H9 (cell line): ENCODE measurements at regions not wholly inside any gene's neighbourhood (a gene's known extent, or its start where the extent isn't known, plus 50 kb on each side); places are given as distances from the start of the nearest gene placed in this dataset.

Experiments used
- DNase-seq: peaks from one replicate; pipeline ENCODE4 v3.0.0-alpha.2; 2017
- H2AFZ ChIP-seq: one replicate; pipeline ENCODE4 v1.6.1; 2013; ENCODE audit warnings: mild to moderate bottlenecking, low read length, control low read depth, moderate library complexity
- H2AK5ac ChIP-seq: 2 replicates; pipeline ENCODE4 v1.6.1; 2013; ENCODE audit warnings: low read length, control low read depth, mixed read lengths; ENCODE audit not compliant: insufficient read length
- H2BK120ac ChIP-seq: one replicate; pipeline ENCODE4 v1.6.1; 2013; ENCODE audit warnings: low read depth, mild to moderate bottlenecking, low read length, control low read depth, inconsistent platforms; ENCODE audit not compliant: poor library complexity, severe bottlenecking
- H2BK12ac ChIP-seq: 2 replicates; pipeline ENCODE4 v1.6.1; 2013; ENCODE audit warnings: low read length, control low read depth, mixed read lengths, low read depth; ENCODE audit not compliant: insufficient read length
- H2BK15ac ChIP-seq: 2 replicates; pipeline ENCODE4 v1.6.1; 2013; ENCODE audit warnings: low read depth, low read length, control low read depth
- H2BK20ac ChIP-seq: one replicate; pipeline ENCODE4 v1.6.1; 2013; ENCODE audit warnings: low read depth, mild to moderate bottlenecking, low read length, control low read depth, inconsistent platforms; ENCODE audit not compliant: poor library complexity, severe bottlenecking
- H2BK5ac ChIP-seq: 2 replicates; pipeline ENCODE4 v1.6.1; 2013; ENCODE audit warnings: low read length, control low read depth, mixed read lengths; ENCODE audit not compliant: insufficient read length
- H3K14ac ChIP-seq: 2 replicates; pipeline ENCODE4 v1.6.1; 2013; ENCODE audit warnings: low read length, control low read depth; ENCODE audit not compliant: insufficient read depth
- H3K18ac ChIP-seq: 2 replicates; pipeline ENCODE4 v1.6.1; 2013; ENCODE audit warnings: low read depth, mild to moderate bottlenecking, mixed read lengths, low read length, control low read depth; ENCODE audit not compliant: insufficient read length
- H3K23ac ChIP-seq: 2 replicates; pipeline ENCODE4 v1.6.1; 2013; ENCODE audit warnings: low read length, control low read depth, mixed read lengths, low read depth; ENCODE audit not compliant: insufficient read length
- H3K23me2 ChIP-seq: 2 replicates; pipeline ENCODE4 v1.6.1; 2013; ENCODE audit warnings: low read depth, mild to moderate bottlenecking, mixed read lengths, low read length, control low read depth; ENCODE audit not compliant: insufficient read length, poor library complexity, severe bottlenecking
- H3K27ac ChIP-seq: 2 replicates; pipeline ENCODE4 v1.5.1; 2013; ENCODE audit warnings: low read length, control low read depth, mixed read lengths, low read depth; ENCODE audit not compliant: insufficient read length
- H3K27me3 ChIP-seq: 2 replicates; pipeline ENCODE4 v1.6.1; 2013; ENCODE audit warnings: low read length, control low read depth, inconsistent platforms; ENCODE audit not compliant: insufficient read depth
- H3K4ac ChIP-seq: 2 replicates; pipeline ENCODE4 v1.6.1; 2013; ENCODE audit warnings: low read depth, mild to moderate bottlenecking, control low read depth, inconsistent platforms, low read length, moderate library complexity
- H3K4me1 ChIP-seq: 2 replicates; pipeline ENCODE4 v1.6.1; 2013; ENCODE audit warnings: low read length, control low read depth, inconsistent platforms; ENCODE audit not compliant: insufficient read depth
- H3K4me2 ChIP-seq: 2 replicates; pipeline ENCODE4 v1.6.1; 2013; ENCODE audit warnings: low read length, control low read depth, mixed read lengths; ENCODE audit not compliant: insufficient read length, insufficient read depth
- H3K56ac ChIP-seq: 2 replicates; pipeline ENCODE4 v1.6.1; 2013; ENCODE audit warnings: low read depth, mild to moderate bottlenecking, mixed read lengths, low read length, control low read depth; ENCODE audit not compliant: insufficient read length
- H3K79me1 ChIP-seq: 2 replicates; pipeline ENCODE4 v1.6.1; 2013; ENCODE audit warnings: low read depth, mild to moderate bottlenecking, moderate library complexity, low read length, control low read depth, inconsistent platforms; ENCODE audit not compliant: insufficient read depth, poor library complexity, severe bottlenecking
- H3K79me2 ChIP-seq: 2 replicates; pipeline ENCODE4 v1.6.1; 2013; ENCODE audit warnings: low read length, control low read depth, inconsistent platforms; ENCODE audit not compliant: insufficient read depth
- H3K9ac ChIP-seq: 2 replicates; pipeline ENCODE4 v1.6.1; 2013; ENCODE audit warnings: low read length, control low read depth, mixed read lengths; ENCODE audit not compliant: insufficient read length; ENCODE audit errors: extremely low read depth
- H3K9me3 ChIP-seq: one replicate; pipeline ENCODE4 v1.6.1; 2013; ENCODE audit warnings: low read depth, low read length, inconsistent platforms; ENCODE audit not compliant: control insufficient read depth
- H3T11ph ChIP-seq: one replicate; pipeline ENCODE4 v1.6.1; 2013; ENCODE audit warnings: mild to moderate bottlenecking, low read length, control low read depth, inconsistent platforms
- H4K20me1 ChIP-seq: one replicate; pipeline ENCODE4 v1.6.1; 2013; ENCODE audit not compliant: control insufficient read depth, insufficient read length, insufficient read depth
- H4K5ac ChIP-seq: 2 replicates; pipeline ENCODE4 v1.6.1; 2013; ENCODE audit warnings: low read depth, mild to moderate bottlenecking, mixed read lengths, low read length, control low read depth; ENCODE audit not compliant: insufficient read length
- H4K8ac ChIP-seq: replicated peaks from 2 replicates; pipeline ENCODE4 v1.6.1; 2013; ENCODE audit warnings: low read length, control low read depth, mixed read lengths, low read depth; ENCODE audit not compliant: insufficient read length
- H4K91ac ChIP-seq: 2 replicates; pipeline ENCODE4 v1.6.1; 2013; ENCODE audit warnings: low read depth, mild to moderate bottlenecking, moderate library complexity, mixed read lengths, low read length, control low read depth; ENCODE audit not compliant: insufficient read length
- H3K27ac Mint-ChIP-seq, 3 experiments: 2 replicates in 2 of 3; 3 replicates in 1 of 3; pipeline ENCODE4 v1.8.0; 2020 to 2021; ENCODE audit warnings: mixed read lengths in 3 of 3, mild to moderate bottlenecking in 1 of 3, moderate library complexity in 1 of 3
- H3K27me3 Mint-ChIP-seq: 2 replicates; pipeline ENCODE4 v1.8.0; 2021; ENCODE audit warnings: low read depth, mild to moderate bottlenecking, moderate library complexity, mixed read lengths
- H3K36me3 Mint-ChIP-seq, 3 experiments: 2 replicates in 2 of 3; 3 replicates in 1 of 3; pipeline ENCODE4 v1.8.0; 2020 to 2021; ENCODE audit warnings: low read depth in 3 of 3, mixed read lengths in 3 of 3; ENCODE audit not compliant: insufficient read depth in 1 of 3
- H3K4me1 Mint-ChIP-seq, 2 experiments: 2 replicates each; pipeline ENCODE4 v1.8.0; 2020; ENCODE audit warnings: mixed read lengths in 2 of 2
- H3K4me3 Mint-ChIP-seq, 2 experiments: 2 replicates in 1 of 2; 3 replicates in 1 of 2; pipeline ENCODE4 v1.8.0; 2020 to 2021; ENCODE audit warnings: mild to moderate bottlenecking in 2 of 2, mixed read lengths in 2 of 2, moderate library complexity in 1 of 2
- H3K9me3 Mint-ChIP-seq, 2 experiments: 2 replicates in 1 of 2; 3 replicates in 1 of 2; pipeline ENCODE4 v1.8.0; 2020; ENCODE audit warnings: mild to moderate bottlenecking in 2 of 2, mixed read lengths in 2 of 2, moderate library complexity in 1 of 2
- CTCF ChIP-seq: fragments of 200-600 bp; sonication (generic); conservative IDR thresholded peaks from 3 replicates; pipeline ENCODE4 v1.8.0; 2021; ENCODE audit warnings: antibody characterized with exemption, mild to moderate bottlenecking
- WGBS: extraction: QIAGEN DNeasy Blood & Tissue Kit; methylation state at CpG from one replicate; pipeline ENCODE4 v1.1.7; 2013; ENCODE audit warnings: missing lambda C conversion rate, low lambda C conversion rate, mixed read lengths; ENCODE audit not compliant: insufficient read length; ENCODE audit errors: extremely low coverage; 5-methylcytosine and 5-hydroxymethylcytosine counted together

DNA sequence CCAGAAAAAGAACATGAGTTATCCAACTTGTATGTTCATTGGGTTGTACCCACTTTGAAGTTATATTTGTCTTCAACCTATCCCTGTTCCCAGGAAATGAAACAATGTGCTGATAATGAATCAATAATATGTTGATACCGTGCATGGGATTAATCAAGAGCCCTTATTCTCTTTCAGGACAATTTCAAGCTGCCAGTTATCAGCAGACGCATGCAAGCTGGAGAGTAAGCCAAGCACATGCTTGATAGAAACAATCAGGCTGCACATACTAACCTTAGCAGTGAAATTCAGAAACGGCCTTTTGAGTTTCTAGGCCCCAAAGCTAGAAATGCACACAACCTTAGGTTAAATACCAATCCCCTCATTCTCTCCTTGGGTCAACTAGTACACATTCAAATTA lies 480.4 kb upstream of the AGTR1 start:
- no CpG with 5 or more reads among the region's 3 CpGs for WGBS
- TF ChIP-seq CTCF = no peak
- no peak overlapping the region for H3K9ac ChIP-seq

More for the DNA sequence above, 480.4 kb upstream of the AGTR1 start:
- Mint-ChIP-seq H3K27me3 (no peaks in the 10 kb centered on the region), H3K4me3 (no peak overlapping the region), H3K4me1 (peaks cover 4 to 5% of the 10 kb centered on the region in 2 experiments; a peak in 3 of 4 replicates), H3K9me3 (no peaks in the 10 kb centered on the region), H3K27ac (no peak overlapping the region), H3K36me3 (no peaks in the 10 kb centered on the region)
- no peak for DNase-seq
- no peak overlapping the region for H2BK120ac ChIP-seq
- no peak overlapping the region for H2AK5ac ChIP-seq
- H3K56ac ChIP-seq = no peak overlapping the region
- H4K8ac ChIP-seq = no peak overlapping the region
- H3K23me2 ChIP-seq = no peaks in the 10 kb centered on the region
- no peak overlapping the region for H2BK5ac ChIP-seq
- H2BK12ac ChIP-seq = no peak overlapping the region
- no peaks in the 10 kb centered on the region for H4K20me1 ChIP-seq
- no peak overlapping the region for H3K18ac ChIP-seq
- H3T11ph ChIP-seq = no peak overlapping the region
- H3K4ac ChIP-seq = no peak overlapping the region
- no peaks in the 10 kb centered on the region for H3K79me2 ChIP-seq
- H3K4me1 ChIP-seq = no peaks in the 10 kb centered on the region
- no peaks in the 10 kb centered on the region for H3K79me1 ChIP-seq
- no peak overlapping the region for H4K5ac ChIP-seq
- no peak overlapping the region for H2BK20ac ChIP-seq
- no peak overlapping the region for H3K14ac ChIP-seq
- H3K27ac ChIP-seq = no peak overlapping the region
- H3K23ac ChIP-seq = no peak overlapping the region
- no peak overlapping the region for H2AFZ ChIP-seq
- H2BK15ac ChIP-seq = no peak overlapping the region
- no peak overlapping the region for H4K91ac ChIP-seq
- no peaks in the 10 kb centered on the region for H3K27me3 ChIP-seq
- no peaks in the 10 kb centered on the region for H3K9me3 ChIP-seq
- H3K4me2 ChIP-seq = no peak overlapping the region
